Fibroblast of skin of back (primary cell): ENCODE measurements at regions not wholly inside any gene's neighbourhood (a gene's known extent, or its start where the extent isn't known, plus 50 kb on each side); places are given as distances from the start of the nearest gene placed in this dataset.

Source experiments
- DNase-seq: peaks from one replicate; pipeline ENCODE4 v3.0.0-alpha.2; 2013

- no peak for DNase-seq
Observed at GRCh38 chr17:34874478-34874877, 86.8 kb downstream of the CCT6B start.

GRCh38 chr17:34872640-34873039, 88.6 kb downstream of the CCT6B start:
- no peak for DNase-seq

DNA sequence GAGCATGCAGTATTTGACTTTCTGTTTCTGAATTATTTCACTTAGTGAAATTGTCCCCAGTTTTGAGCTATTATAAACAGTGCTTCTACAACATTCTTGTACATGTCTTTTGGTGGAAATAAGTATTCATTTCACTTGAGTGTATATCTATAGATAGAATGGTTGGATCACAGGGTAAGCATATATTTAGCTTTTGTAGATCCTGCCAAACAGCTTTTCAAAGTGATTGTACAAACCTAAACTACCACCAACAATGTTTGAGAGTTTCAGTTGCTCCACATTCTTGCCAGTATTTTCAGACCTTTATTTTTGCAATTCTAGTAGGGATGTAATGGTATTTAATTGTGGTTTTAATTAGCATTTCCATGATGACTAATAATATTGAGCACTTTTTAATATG, 91.6 kb downstream of the CCT6B start:
- DNase-seq: no peak

DNA sequence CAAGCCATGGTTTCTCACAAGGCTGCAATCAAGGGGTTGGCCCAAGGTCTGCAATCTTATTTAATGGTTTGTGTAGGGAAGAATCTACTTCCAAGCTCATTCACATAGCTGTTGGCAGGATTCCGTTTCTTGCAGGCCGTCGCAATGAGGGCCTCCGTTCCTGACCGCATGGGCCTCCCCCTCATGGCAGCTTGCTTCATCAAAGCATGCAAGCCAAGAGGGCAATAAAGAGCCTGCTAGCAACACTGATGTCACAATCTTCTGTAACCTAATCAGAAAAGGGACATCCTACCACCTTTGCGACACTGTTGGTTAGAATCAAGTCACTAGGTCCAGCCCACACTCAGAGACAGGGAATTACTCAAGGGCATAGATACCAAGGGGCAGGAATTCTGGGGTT, 95.5 kb downstream of the CCT6B start:
- DNase-seq: no peak

- DNase-seq: no peak
Observed at GRCh38 chr17:34862384-34862783, 98.9 kb downstream of the CCT6B start.

GRCh38 chr17:34861864-34862263, 99.4 kb downstream of the CCT6B start:
- no peak for DNase-seq

- DNase-seq: no peak
Observed at GRCh38 chr17:34859652-34860051, 101.6 kb downstream of the CCT6B start.

DNA sequence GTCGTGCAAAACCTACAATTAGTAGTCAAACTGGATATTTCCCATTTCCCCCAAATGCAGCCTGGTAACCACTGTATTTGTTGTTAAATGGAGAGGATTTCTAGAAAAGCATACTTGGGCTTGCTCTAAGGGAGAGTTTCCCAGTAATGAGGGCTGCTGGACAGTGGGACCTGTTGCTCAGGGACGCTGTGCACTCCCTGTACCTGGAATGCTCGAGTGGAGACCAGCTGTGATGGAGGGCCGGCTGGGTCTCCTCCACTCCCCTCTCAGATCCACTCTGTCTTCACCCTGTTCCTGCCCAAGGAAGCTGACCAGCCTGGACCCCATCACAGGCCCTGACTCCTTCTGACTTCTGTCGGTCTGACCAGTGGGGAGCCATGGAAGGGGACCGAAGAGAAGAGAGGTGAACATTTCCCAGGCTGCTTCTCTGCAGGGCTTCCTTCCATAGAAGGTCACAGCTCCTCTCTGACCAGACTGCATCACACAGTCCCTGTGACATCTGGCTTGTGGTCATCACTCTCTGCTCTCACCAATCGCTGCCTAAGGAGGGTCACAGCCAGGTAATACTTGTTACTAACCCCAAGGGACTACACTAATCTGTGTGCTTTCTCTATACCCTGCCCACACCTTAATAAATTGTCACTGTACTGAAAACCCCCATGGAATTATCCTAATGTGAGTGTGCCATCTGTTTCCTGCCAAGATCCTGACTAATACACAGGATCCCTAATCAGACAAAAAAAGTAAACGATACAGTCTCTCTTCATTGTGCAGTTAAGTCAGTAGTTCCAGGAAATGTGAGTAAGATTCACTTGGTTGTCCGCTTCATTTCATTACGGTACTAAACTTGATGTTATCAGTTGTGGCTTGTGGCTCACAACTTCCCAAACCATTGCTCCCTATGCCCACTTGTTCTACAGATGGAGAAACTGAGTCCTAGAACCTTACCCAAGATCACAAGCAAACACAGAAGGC, 102.4 kb downstream of the CCT6B start:
- no peak for DNase-seq

GRCh38 chr17:34853924-34854323, 107.3 kb downstream of the CCT6B start:
- DNase-seq: no peak

DNA sequence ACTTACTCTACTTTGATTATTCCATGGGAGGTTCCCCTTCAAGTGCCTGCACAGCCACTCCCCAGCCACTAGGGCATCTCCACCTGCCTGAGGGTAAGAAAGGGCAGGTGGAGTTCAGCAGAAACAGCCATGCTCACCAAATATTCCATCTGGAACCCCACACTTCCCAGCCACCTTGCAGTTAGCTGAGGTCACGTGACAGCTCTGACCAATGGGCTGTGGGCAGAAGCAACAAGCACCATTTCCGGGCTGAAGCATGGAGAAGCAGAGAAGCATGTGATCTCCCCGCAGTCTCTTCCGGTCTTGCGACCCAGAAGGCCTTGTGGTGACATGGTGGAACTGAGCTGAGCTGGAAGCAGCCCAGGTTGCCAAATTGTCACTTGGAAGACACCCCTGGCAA, 108.6 kb downstream of the CCT6B start:
- no peak for DNase-seq

DNA sequence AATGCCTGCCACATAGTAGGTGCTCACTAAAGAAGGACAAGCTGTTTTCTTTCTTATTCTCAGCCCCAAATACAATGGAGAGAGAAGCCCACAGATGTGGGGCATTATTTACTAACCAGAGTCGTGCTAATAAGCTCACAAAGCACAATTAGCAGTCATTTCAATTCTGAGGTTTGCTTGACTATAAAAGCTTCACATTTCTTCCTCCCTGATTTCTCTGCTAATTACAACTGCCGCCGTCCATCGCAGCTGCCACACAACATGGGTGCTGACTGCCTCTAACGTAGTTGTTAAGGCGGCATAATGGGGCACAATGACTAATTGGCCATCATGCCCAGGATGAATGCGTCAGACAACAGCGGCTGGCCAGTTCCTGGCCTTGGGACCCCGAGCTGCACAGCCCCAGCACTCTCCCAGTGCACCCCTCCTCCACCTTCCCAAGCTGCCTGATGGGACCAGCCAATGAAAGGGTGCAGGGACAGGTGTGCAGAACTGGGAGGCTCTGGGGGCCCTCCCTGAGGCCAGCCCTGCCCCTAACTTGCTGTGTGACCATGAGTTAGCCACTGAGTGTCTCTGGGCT, 109.2 kb downstream of the CCT6B start:
- DNase-seq: no peak

DNA sequence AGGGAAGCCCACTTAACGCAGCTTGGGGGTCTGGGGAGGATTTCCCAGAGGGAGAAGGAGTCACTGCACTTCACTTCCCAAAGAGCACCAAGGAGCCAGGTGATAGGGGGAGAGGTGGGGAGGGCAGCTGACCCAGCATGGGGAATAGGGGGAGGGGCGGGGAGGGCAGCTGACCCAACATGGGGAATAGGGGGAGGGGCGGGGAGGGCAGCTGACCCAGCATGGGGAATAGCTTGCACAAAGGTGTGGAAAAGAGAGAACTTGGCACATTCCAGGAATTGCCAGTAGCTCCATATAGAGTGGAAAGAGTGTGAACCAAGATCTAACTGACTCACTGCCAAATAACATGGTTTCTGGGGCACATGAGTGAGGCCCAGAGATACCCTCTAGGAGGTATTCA, 110.3 kb downstream of the CCT6B start:
- DNase-seq: no peak

DNA sequence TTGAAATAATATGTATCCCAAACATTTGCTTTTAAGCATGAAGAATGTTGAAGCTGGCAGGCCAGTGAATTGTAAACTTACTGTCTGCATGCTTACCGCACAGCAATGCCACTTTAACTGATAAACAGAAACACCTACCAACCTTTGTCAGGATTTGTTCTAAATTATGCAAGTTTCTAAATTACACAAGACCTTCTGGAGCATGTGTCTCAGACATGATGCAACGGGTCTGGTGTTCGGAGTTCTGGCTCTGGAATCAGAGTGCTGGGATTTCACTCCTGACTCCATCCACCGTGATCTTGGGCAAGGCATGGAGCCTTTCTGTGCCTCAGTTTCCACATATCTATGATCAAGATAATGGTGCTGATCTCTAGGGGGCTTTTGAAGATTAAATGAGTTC, 111.2 kb downstream of the CCT6B start:
- DNase-seq: no peak

DNA sequence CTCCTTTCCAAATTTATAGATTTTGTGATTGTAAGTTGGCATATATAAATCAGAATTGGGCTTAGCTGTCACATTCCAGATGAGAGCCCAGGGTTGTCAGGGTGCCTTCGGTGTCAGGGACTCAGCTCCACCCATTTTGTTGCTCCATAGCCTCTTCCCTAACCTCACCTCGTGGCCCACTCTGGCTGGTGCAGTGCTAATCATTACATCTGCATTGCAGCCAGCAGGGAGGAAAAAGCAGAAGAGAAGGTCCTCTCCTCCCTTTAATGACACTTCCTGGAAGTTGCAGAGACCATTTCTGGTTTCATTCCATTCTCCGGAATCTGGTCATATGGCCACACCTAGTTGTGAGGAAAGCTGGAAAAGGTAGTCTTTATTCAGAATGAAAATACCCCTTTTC, 113.3 kb downstream of the CCT6B start:
- no peak for DNase-seq

GRCh38 chr17:34845296-34845695, 116.0 kb downstream of the CCT6B start:
- DNase-seq: no peak

- no peak for DNase-seq
Observed at GRCh38 chr17:34843682-34844081, 117.6 kb downstream of the CCT6B start.

- no peak for DNase-seq
Observed at GRCh38 chr17:34842235-34842634, 119.0 kb downstream of the CCT6B start.

GRCh38 chr17:34841467-34841866, 119.8 kb downstream of the CCT6B start:
- DNase-seq: no peak

GRCh38 chr17:34840750-34841149, 120.5 kb downstream of the CCT6B start:
- no peak for DNase-seq

- DNase-seq: no peak
Observed at GRCh38 chr17:34837876-34838478, 123.3 kb downstream of the CCT6B start.

DNA sequence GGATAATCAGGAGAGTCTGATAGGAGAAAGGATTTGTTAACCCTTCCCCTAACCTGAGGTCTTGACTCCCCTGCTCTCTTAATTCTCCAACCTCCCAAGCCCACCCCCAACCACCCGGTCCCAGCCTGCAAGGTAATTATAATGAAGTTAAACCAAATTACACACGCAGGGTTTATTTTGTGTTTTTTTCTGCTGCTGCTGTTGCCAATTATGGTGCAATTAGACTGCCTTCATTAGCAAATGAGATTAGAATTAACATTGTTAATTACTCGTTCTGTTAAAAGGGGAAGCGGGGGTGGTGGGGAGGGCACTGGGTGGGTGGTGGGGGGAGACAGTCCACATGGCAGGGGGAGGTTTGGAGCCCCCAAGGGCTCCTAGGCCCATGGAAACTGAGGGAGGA, 128.9 kb downstream of the CCT6B start:
- no peak for DNase-seq

DNA sequence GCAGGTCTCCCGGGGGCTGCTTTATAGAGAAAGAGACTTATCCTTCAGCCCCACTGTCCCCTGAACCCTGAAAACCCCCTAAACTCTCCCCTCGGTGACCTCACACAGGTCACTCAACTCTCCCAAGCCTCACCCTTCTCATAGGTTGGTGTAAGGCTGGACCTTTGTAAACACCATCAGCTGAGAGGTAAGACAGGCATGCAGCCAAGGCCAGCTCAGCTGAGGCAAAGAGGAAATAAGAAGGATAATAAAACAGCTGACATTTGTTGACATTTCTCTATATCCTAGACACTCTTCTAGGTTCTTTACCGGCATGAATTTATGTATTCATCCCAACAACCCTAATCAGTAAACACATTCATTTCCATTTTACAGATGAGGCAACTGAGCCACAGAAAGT, 134.3 kb downstream of the CCT6B start:
- no peak for DNase-seq

DNA sequence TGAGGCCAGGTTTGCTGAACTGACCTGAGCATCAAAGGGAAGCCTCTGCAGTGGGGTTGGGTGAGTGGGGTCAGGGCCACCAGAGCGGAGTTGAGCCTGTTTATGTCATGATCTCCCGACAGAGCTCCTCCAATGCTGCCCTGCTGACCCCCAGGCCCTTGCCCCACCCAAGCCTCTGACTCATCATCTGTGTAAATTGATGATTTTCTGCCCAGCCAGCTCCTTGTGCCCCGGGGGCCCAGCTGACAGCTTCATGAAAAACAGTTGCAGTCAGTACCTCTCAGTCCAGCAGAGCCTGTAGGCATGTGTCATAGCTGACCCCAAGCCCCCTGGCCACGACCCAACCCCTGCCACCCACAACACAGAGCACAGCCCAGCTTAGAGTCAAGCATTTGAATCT, 134.9 kb downstream of the CCT6B start:
- DNase-seq: no peak

- DNase-seq: no peak
Observed at GRCh38 chr17:34825884-34826283, 135.4 kb downstream of the CCT6B start.
